ENCODE measurements at regions not wholly inside any gene's neighbourhood (a gene's known extent, or its start where the extent isn't known, plus 50 kb on each side); places are given as distances from the start of the nearest gene placed in this dataset.

GRCh38 chr2:382728-383022 lies 94.8 kb upstream of the ALKAL2 start:
- no peaks in the 10 kb centered on the region for H3K4me1 Mint-ChIP-seq (ENCODE audit: low read depth)
- H3K27me3 Mint-ChIP-seq = peaks cover 17% of the 10 kb centered on the region
- no peaks in the 10 kb centered on the region for H3K4me1 ChIP-seq (ENCODE audit: insufficient read depth, low read length)
- ChIA-PET POLR2A (no interaction called here), CTCF (no interaction called here)
- intact Hi-C loops (cut with DNase I, micrococcal nuclease) = no loop called here
- peaks cover 0 to 5% of the 10 kb centered on the region in 2 experiments for H3K27me3 ChIP-seq (ENCODE audit: control insufficient read depth in 1 of 2, insufficient read depth in 2 of 2, low read length in 2 of 2)
- no peak overlapping the region for H3K27ac ChIP-seq (ENCODE audit: low read depth in 1 of 2, low read length in 2 of 2)
- H3K4me3 Mint-ChIP-seq = no peak overlapping the region
- H3K36me3 Mint-ChIP-seq (ENCODE audit: low read depth) = no peaks in the 10 kb centered on the region
- no peaks in the 10 kb centered on the region for H3K36me3 ChIP-seq (ENCODE audit: insufficient read depth, low read length)
- no peak overlapping the region for H3K27ac Mint-ChIP-seq
- no peak for TF ChIP-seq CTCF (IDR thresholded peaks at IDR 0.05)
- H3K4me3 ChIP-seq (ENCODE audit: low read length) = no peak overlapping the region
- ATAC-seq (ENCODE audit: poor library complexity) (no peak), DNase-seq (no peak)
- H3K9me3 Mint-ChIP-seq = no peaks in the 10 kb centered on the region
- no peaks in the 10 kb centered on the region for H3K9me3 ChIP-seq (ENCODE audit: control insufficient read depth in 1 of 2, insufficient read depth in 1 of 2, low read length in 2 of 2)

- POLR2A ChIA-PET = no interaction called here
- H3K27ac Mint-ChIP-seq = no peak overlapping the region
- CTCF ChIA-PET = no interaction called here
- no peak overlapping the region for H3K4me3 Mint-ChIP-seq
- Histone ChIP-seq H3K36me3 (ENCODE audit: insufficient read depth, low read length) (no peaks in the 10 kb centered on the region), H3K4me3 (ENCODE audit: low read length) (no peak overlapping the region), H3K27ac (ENCODE audit: low read depth in 1 of 2, low read length in 2 of 2) (no peak overlapping the region), H3K9me3 (ENCODE audit: control insufficient read depth in 1 of 2, insufficient read depth in 1 of 2, low read length in 2 of 2) (peaks cover 0 to 2% of the 10 kb centered on the region in 2 experiments), H3K27me3 (ENCODE audit: control insufficient read depth in 1 of 2, insufficient read depth in 2 of 2, low read length in 2 of 2) (peaks cover 0 to 5% of the 10 kb centered on the region in 2 experiments), H3K4me1 (ENCODE audit: insufficient read depth, low read length) (no peaks in the 10 kb centered on the region)
- H3K36me3 Mint-ChIP-seq (ENCODE audit: low read depth) = no peaks in the 10 kb centered on the region
- peaks cover 22% of the 10 kb centered on the region for H3K27me3 Mint-ChIP-seq
- DNase-seq (no peak), ATAC-seq (ENCODE audit: poor library complexity) (no peak)
- H3K4me1 Mint-ChIP-seq (ENCODE audit: low read depth) = no peaks in the 10 kb centered on the region
- intact Hi-C loops (cut with DNase I, micrococcal nuclease) = no loop called here
- no peak for TF ChIP-seq CTCF (IDR thresholded peaks at IDR 0.05)
- peaks cover 5% of the 10 kb centered on the region for H3K9me3 Mint-ChIP-seq
These were observed 94.2 kb upstream of the ALKAL2 start for GRCh38 chr2:381941-382727.

- H3K27me3 ChIP-seq (ENCODE audit: control insufficient read depth in 1 of 2, insufficient read depth in 2 of 2, low read length in 2 of 2) = peaks cover 0 to 5% of the 10 kb centered on the region in 2 experiments
- no peaks in the 10 kb centered on the region for H3K36me3 ChIP-seq (ENCODE audit: insufficient read depth, low read length)
- H3K9me3 ChIP-seq (ENCODE audit: control insufficient read depth in 1 of 2, insufficient read depth in 1 of 2, low read length in 2 of 2) = peaks cover 0 to 5% of the 10 kb centered on the region in 2 experiments
- POLR2A ChIA-PET = no interaction called here
- Mint-ChIP-seq H3K9me3 (peaks cover 5% of the 10 kb centered on the region), H3K36me3 (ENCODE audit: low read depth) (no peaks in the 10 kb centered on the region), H3K27me3 (peaks cover 22% of the 10 kb centered on the region), H3K4me3 (no peak overlapping the region), H3K4me1 (ENCODE audit: low read depth) (no peaks in the 10 kb centered on the region), H3K27ac (no peak overlapping the region)
- DNase-seq = no peak
- H3K4me3 ChIP-seq (ENCODE audit: low read length) = no peak overlapping the region
- CTCF ChIA-PET = no interaction called here
- no peak overlapping the region for H3K27ac ChIP-seq (ENCODE audit: low read depth in 1 of 2, low read length in 2 of 2)
- ATAC-seq (ENCODE audit: poor library complexity) = no peak
- intact Hi-C loops (cut with DNase I, micrococcal nuclease) = no loop called here
- H3K4me1 ChIP-seq (ENCODE audit: insufficient read depth, low read length) = no peaks in the 10 kb centered on the region
- no peak for TF ChIP-seq CTCF (IDR thresholded peaks at IDR 0.05)
These were observed 93.3 kb upstream of the ALKAL2 start for GRCh38 chr2:381181-381580.

Measured in CD4-positive, alpha-beta T cell (primary cell).